ENCODE measurements at regions not wholly inside any gene's neighbourhood (a gene's known extent, or its start where the extent isn't known, plus 50 kb on each side); places are given as distances from the start of the nearest gene placed in this dataset.

GRCh38 chr14:53807108-53807507 lies 149.5 kb downstream of the BMP4 start:
- DNase-seq, result no peak

GRCh38 chr14:53796734-53797133 lies 159.9 kb downstream of the BMP4 start:
- DNase-seq, result no peak

- DNase-seq, result no peak
Observed at GRCh38 chr14:53793790-53794505, 162.7 kb downstream of the BMP4 start.

GRCh38 chr14:53792909-53793308 lies 163.7 kb downstream of the BMP4 start:
- no peak for DNase-seq

- DNase-seq, result no peak
Observed at GRCh38 chr14:53790731-53791500, 165.7 kb downstream of the BMP4 start.

GRCh38 chr14:53788566-53788965 lies 168.1 kb downstream of the BMP4 start:
- no peak for DNase-seq

- no peak for DNase-seq
Observed at GRCh38 chr14:53786045-53786444, 170.6 kb downstream of the BMP4 start.

GRCh38 chr14:53784688-53785087 lies 171.9 kb downstream of the BMP4 start:
- no peak for DNase-seq

- no peak for DNase-seq
Observed at GRCh38 chr14:53783256-53783655, 173.4 kb downstream of the BMP4 start.

- DNase-seq, result no peak
Observed at GRCh38 chr14:53780051-53780555, 176.5 kb downstream of the BMP4 start.

- no peak for DNase-seq
Observed at GRCh38 chr14:53779301-53779700, 177.3 kb downstream of the BMP4 start.

GRCh38 chr14:53778263-53778662 lies 178.4 kb downstream of the BMP4 start:
- DNase-seq, result no peak

- DNase-seq, result no peak
Observed at GRCh38 chr14:53772936-53773335, 183.7 kb downstream of the BMP4 start.

GRCh38 chr14:53767566-53767965 lies 189.1 kb downstream of the BMP4 start:
- DNase-seq, result no peak

- no peak for DNase-seq
Observed at GRCh38 chr14:53766601-53767000, 190.0 kb downstream of the BMP4 start.

- DNase-seq, result no peak
Observed at GRCh38 chr14:53766106-53766505, 190.5 kb downstream of the BMP4 start.

- no peak for DNase-seq
Observed at GRCh38 chr14:53764846-53765245, 191.8 kb downstream of the BMP4 start.

GRCh38 chr14:53758141-53758540 lies 198.5 kb downstream of the BMP4 start:
- no peak for DNase-seq

- DNase-seq, result no peak
Observed at GRCh38 chr14:53757732-53758131, 198.9 kb downstream of the BMP4 start.

GRCh38 chr14:53751650-53752049 lies 205.0 kb downstream of the BMP4 start:
- no peak for DNase-seq

- no peak for DNase-seq
Observed at GRCh38 chr14:53748691-53749090, 207.9 kb downstream of the BMP4 start.

- DNase-seq, result no peak
Observed at GRCh38 chr14:53744857-53745256, 211.8 kb downstream of the BMP4 start.

GRCh38 chr14:53743371-53743770 lies 213.3 kb downstream of the BMP4 start:
- no peak for DNase-seq

GRCh38 chr14:53742233-53742620 lies 214.4 kb downstream of the BMP4 start:
- DNase-seq, result no peak
